GM19239 (cell line): ENCODE measurements at regions not wholly inside any gene's neighbourhood (a gene's known extent, or its start where the extent isn't known, plus 50 kb on each side); places are given as distances from the start of the nearest gene placed in this dataset.
"Not testable (repeated sequence)": the region's sequence is repeated elsewhere in the genome, so short reads cannot be mapped to it uniquely, and the experiment has no call there.

Experiments used
- DNase-seq: peaks from one replicate; pipeline ENCODE4 v3.0.0; 2011; ENCODE audit warnings: low spot score; ENCODE audit not compliant: insufficient read length
- FAIRE-seq: peaks from 2 replicates; lab custom pipeline; 2011; peaks lifted over from hg19 to GRCh38; lab: Jason Lieb, UNC

GRCh38 chr1:208944981-208945451 lies 638.5 kb upstream of the CAMK1G start:
- DNase-seq, result no peak
- no peak for FAIRE-seq

- DNase-seq (no peak), FAIRE-seq (no peak)
Measured at GRCh38 chr1:208950206-208950605, 633.3 kb upstream of the CAMK1G start.

- peak; percentile 39 for FAIRE-seq
- no peak for DNase-seq
Measured at GRCh38 chr1:208951026-208951525, 632.4 kb upstream of the CAMK1G start.

- FAIRE-seq (no peak), DNase-seq (no peak)
Measured at GRCh38 chr1:208951908-208952307, 631.6 kb upstream of the CAMK1G start.

GRCh38 chr1:208962867-208963266 lies 620.6 kb upstream of the CAMK1G start:
- DNase-seq (no peak), FAIRE-seq (no peak)

- no peak for DNase-seq
- FAIRE-seq, result no peak
Measured at GRCh38 chr1:208965351-208965750, 618.2 kb upstream of the CAMK1G start.

- DNase-seq, result no peak
- no peak for FAIRE-seq
Measured at GRCh38 chr1:208967334-208967733, 616.2 kb upstream of the CAMK1G start.

GRCh38 chr1:208974717-208975116 lies 608.8 kb upstream of the CAMK1G start:
- no peak for DNase-seq
- no peak for FAIRE-seq

- FAIRE-seq (no peak), DNase-seq (no peak)
Measured at GRCh38 chr1:208975456-208975855, 608.1 kb upstream of the CAMK1G start.

GRCh38 chr1:208977012-208977411 lies 606.5 kb upstream of the CAMK1G start:
- FAIRE-seq, result no peak

GRCh38 chr1:208977638-208978256 lies 605.8 kb upstream of the CAMK1G start:
- no peak for DNase-seq
- FAIRE-seq, result no peak

More at GRCh38 chr1:208977012-208977411, 606.5 kb upstream of the CAMK1G start:
- no peak for DNase-seq

- DNase-seq, result no peak
- no peak for FAIRE-seq
Measured at GRCh38 chr1:208979776-208980175, 603.7 kb upstream of the CAMK1G start.

- DNase-seq (no peak), FAIRE-seq (no peak)
Measured at GRCh38 chr1:208980605-208981004, 602.9 kb upstream of the CAMK1G start.

GRCh38 chr1:208985231-208985630 lies 598.3 kb upstream of the CAMK1G start:
- DNase-seq (no peak), FAIRE-seq (no peak)

- FAIRE-seq, result peak; percentile 88
Measured at GRCh38 chr1:208988811-208989222, 594.7 kb upstream of the CAMK1G start.

GRCh38 chr1:208990456-208990855 lies 593.1 kb upstream of the CAMK1G start:
- FAIRE-seq, result no peak
- no peak for DNase-seq

More at GRCh38 chr1:208988811-208989222, 594.7 kb upstream of the CAMK1G start:
- DNase-seq, result peak; percentile 54

GRCh38 chr1:208997053-208997452 lies 586.5 kb upstream of the CAMK1G start:
- DNase-seq, FAIRE-seq: not testable (repeated sequence)

- DNase-seq, result no peak
- no peak for FAIRE-seq
Measured at GRCh38 chr1:208997726-208998312, 585.7 kb upstream of the CAMK1G start.

- DNase-seq (no peak), FAIRE-seq (no peak)
Measured at GRCh38 chr1:209008586-209008985, 574.9 kb upstream of the CAMK1G start.

- FAIRE-seq, result no peak
- no peak for DNase-seq
Measured at GRCh38 chr1:209010475-209011230, 572.9 kb upstream of the CAMK1G start.
